ENCODE measurements at regions not wholly inside any gene's neighbourhood (a gene's known extent, or its start where the extent isn't known, plus 50 kb on each side); places are given as distances from the start of the nearest gene placed in this dataset.

DNA sequence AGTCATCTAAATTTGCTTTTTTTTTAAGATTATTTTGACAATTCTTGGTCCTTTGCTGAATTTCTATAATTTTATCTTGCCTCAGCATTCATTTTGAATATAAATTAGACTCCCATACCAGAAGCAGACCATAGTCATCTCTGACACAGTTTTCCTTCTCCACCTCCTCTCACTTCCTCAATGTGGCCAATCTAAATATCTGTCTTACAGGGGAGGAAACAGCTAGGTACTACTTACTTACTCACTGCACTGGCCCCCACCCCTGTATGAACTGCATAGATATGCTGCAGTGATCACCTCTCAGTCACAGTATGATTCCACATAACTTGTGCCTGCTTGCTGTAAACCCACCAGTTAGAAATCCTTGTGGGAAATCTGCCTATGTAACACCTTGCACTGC is 665.6 kb downstream of the FGF9 start:
- Histone ChIP-seq H3K4me3 (ENCODE audit: control extremely low read depth in 1 of 5, extremely low read depth in 1 of 5, insufficient read depth in 1 of 5, low read depth in 2 of 5, low read length in 4 of 5) (no peak overlapping the region), H3K4me2 (replicated peaks; ENCODE audit: low read depth, low read length, poor library complexity, severe bottlenecking) (no peak overlapping the region), H3K9ac (ENCODE audit: low read length) (no peak overlapping the region), H3K79me2 (ENCODE audit: control insufficient read depth, insufficient read depth, low read length) (no peaks in the 10 kb centered on the region), H4K20me1 (ENCODE audit: control insufficient read depth, insufficient read depth, low read length, poor library complexity, severe bottlenecking) (no peaks in the 10 kb centered on the region), H2AFZ (ENCODE audit: insufficient read depth, low read depth, low read length, poor library complexity, severe bottlenecking) (no peak overlapping the region), H3K36me3 (replicated peaks in 1 of 2; ENCODE audit: control extremely low read depth in 1 of 2, control insufficient read depth in 1 of 2, extremely low read depth in 1 of 2, insufficient read depth in 2 of 2, low read length in 1 of 2) (no peaks in the 10 kb centered on the region), H3K4me1 (ENCODE audit: control insufficient read depth in 2 of 2, insufficient read depth in 2 of 2, low read length in 2 of 2) (no peaks in the 10 kb centered on the region), H3K9me3 (ENCODE audit: control extremely low read depth in 1 of 3, control insufficient read depth in 2 of 3, insufficient read depth in 1 of 3, low read length in 2 of 3) (peaks cover 0 to 12% (median 2%) of the 10 kb centered on the region in 3 donors), H3K27me3 (replicated peaks in 1 of 4; ENCODE audit: control extremely low read depth in 1 of 4, control insufficient read depth in 3 of 4, insufficient read depth in 4 of 4, low read length in 3 of 4) (no peaks in the 10 kb centered on the region), H3K27ac (ENCODE audit: low read length in 2 of 2) (no peak overlapping the region)
- TF ChIP-seq CTCF (IDR thresholded peaks at IDR 0.05): no peak
- Mint-ChIP-seq H3K4me1 (peaks cover 5% of the 10 kb centered on the region), H3K9me3 (ENCODE audit: insufficient read depth) (peaks cover 7% of the 10 kb centered on the region), H3K27ac (no peak overlapping the region), H3K27me3 (no peaks in the 10 kb centered on the region), H3K4me3 (no peak overlapping the region)
- ATAC-seq (ENCODE audit: low read depth) (peak; percentile 39), DNase-seq (no peak)
- intact Hi-C loops (cut with micrococcal nuclease): no loop called here
- ChIA-PET POLR2A (no interaction called here), CTCF (no interaction called here)

DNA sequence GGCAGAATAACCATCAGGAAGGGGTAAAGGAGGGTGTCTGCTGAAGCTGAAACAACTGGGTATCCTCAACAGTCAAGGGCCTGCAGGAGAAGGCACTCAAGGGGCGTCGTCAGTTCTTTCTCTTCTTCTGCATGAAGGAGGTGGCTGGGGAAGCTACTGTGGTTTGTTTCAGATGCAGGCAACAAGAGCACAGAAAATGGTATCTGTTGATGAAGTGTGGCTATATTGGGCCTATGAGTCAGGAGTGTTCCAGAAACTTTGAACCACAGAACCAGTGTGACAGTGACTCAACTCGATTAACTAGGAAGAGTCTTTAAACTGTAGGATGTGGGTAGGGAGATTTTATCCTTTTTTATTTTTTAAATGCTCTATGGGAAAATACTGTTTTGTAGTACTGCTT is 686.3 kb downstream of the FGF9 start:
- TF ChIP-seq CTCF (IDR thresholded peaks at IDR 0.05) (no peak), EZH2 (IDR thresholded peaks at IDR 0.05; ENCODE audit: borderline replicate concordance, insufficient read depth, low read depth, low read length, poor library complexity, severe bottlenecking) (no peak)
- no peaks in the 10 kb centered on the region for H3K27me3 ChIP-seq (replicated peaks in 1 of 4; ENCODE audit: control extremely low read depth in 1 of 4, control insufficient read depth in 3 of 4, insufficient read depth in 4 of 4, low read length in 3 of 4)
- intact Hi-C loops (cut with micrococcal nuclease): no loop called here
- H2AFZ ChIP-seq (ENCODE audit: insufficient read depth, low read depth, low read length, poor library complexity, severe bottlenecking): no peak overlapping the region
- no peak overlapping the region for H3K4me3 Mint-ChIP-seq
- H3K4me3 ChIP-seq (ENCODE audit: control extremely low read depth in 1 of 5, extremely low read depth in 1 of 5, insufficient read depth in 1 of 5, low read depth in 2 of 5, low read length in 4 of 5): no peak overlapping the region
- H3K79me2 ChIP-seq (ENCODE audit: control insufficient read depth, insufficient read depth, low read length): no peaks in the 10 kb centered on the region
- peaks cover under 1% of the 10 kb centered on the region for H3K9me3 Mint-ChIP-seq (ENCODE audit: insufficient read depth)
- DNase-seq: no peak
- POLR2A ChIA-PET: no interaction called here
- H3K27ac Mint-ChIP-seq: no peak overlapping the region
- H3K9ac ChIP-seq (ENCODE audit: low read length): no peak overlapping the region
- no peaks in the 10 kb centered on the region for H3K36me3 ChIP-seq (replicated peaks in 1 of 2; ENCODE audit: control extremely low read depth in 1 of 2, control insufficient read depth in 1 of 2, extremely low read depth in 1 of 2, insufficient read depth in 2 of 2, low read length in 1 of 2)
- H4K20me1 ChIP-seq (ENCODE audit: control insufficient read depth, insufficient read depth, low read length, poor library complexity, severe bottlenecking): no peaks in the 10 kb centered on the region
- no peaks in the 10 kb centered on the region for H3K4me1 ChIP-seq (ENCODE audit: control insufficient read depth in 2 of 2, insufficient read depth in 2 of 2, low read length in 2 of 2)
- no peak overlapping the region for H3K27ac ChIP-seq (ENCODE audit: low read length in 2 of 2)
- CTCF ChIA-PET: no interaction called here
- peaks cover 0 to 2% (median 0%) of the 10 kb centered on the region in 3 donors for H3K9me3 ChIP-seq (ENCODE audit: control extremely low read depth in 1 of 3, control insufficient read depth in 2 of 3, insufficient read depth in 1 of 3, low read length in 2 of 3)
- no peak overlapping the region for H3K4me2 ChIP-seq (replicated peaks; ENCODE audit: low read depth, low read length, poor library complexity, severe bottlenecking)
- no peak for ATAC-seq (ENCODE audit: low read depth)
- WGBS (ENCODE audit: insufficient coverage): 94% methylated on average over 3 of the region's 3 CpGs
- no peaks in the 10 kb centered on the region for H3K27me3 Mint-ChIP-seq
- H3K4me1 Mint-ChIP-seq: no peaks in the 10 kb centered on the region

Data from B cell (primary cell).